ENCODE measurements at regions not wholly inside any gene's neighbourhood (a gene's known extent, or its start where the extent isn't known, plus 50 kb on each side); places are given as distances from the start of the nearest gene placed in this dataset.
"Not testable (repeated sequence)": the region's sequence is repeated elsewhere in the genome, so short reads cannot be mapped to it uniquely, and the experiment has no call there.

- H3K27me3 ChIP-seq (ENCODE audit: low read depth, low read length): no peaks in the 10 kb centered on the region
- no peaks in the 10 kb centered on the region for H3K9me3 ChIP-seq (ENCODE audit: insufficient read depth, low read length)
- no peaks in the 10 kb centered on the region for H3K4me1 ChIP-seq (ENCODE audit: low read length)
- H3K36me3 ChIP-seq (replicated peaks; ENCODE audit: low read depth, low read length): no peaks in the 10 kb centered on the region
- no peak for TF ChIP-seq EZH2phosphoT487 (IDR thresholded peaks at IDR 0.05; ENCODE audit: low read depth)
- H3K9ac ChIP-seq (ENCODE audit: low read length): no peak overlapping the region
- no peak overlapping the region for H3K27ac ChIP-seq (ENCODE audit: low read length)
- no peaks in the 10 kb centered on the region for H3K79me2 ChIP-seq (ENCODE audit: low read length)
- no peak overlapping the region for H3K4me3 ChIP-seq (ENCODE audit: low read length)
- no peaks in the 10 kb centered on the region for H4K20me1 ChIP-seq (ENCODE audit: insufficient read depth, low read length)
- no peak overlapping the region for H3K4me2 ChIP-seq (ENCODE audit: low read length)
- H2AFZ ChIP-seq (ENCODE audit: low read depth, low read length): no peak overlapping the region
Measured at GRCh38 chr10:46170789-46171188, 116.0 kb upstream of the ANTXRL start.

DNA sequence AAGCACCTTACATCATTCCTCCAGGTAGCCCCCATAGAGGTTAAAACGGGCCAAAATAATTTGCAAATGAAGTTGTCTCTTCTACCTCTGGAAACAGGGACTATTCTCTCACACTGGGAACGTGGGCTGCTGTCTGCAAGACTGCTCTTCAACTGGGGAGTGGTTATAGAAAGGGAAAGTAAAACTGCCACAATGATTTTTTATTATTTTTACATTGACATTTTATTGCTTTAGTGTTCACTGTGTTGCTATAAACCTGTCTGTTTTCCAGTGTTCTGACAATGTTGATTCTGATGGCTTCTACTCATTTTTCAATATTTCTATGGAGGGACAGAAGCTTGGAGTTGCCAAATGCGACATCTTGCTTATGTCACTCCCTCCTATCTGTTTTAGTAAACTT is 115.1 kb upstream of the ANTXRL start:
- Histone ChIP-seq H3K27ac (ENCODE audit: low read length) (no peak overlapping the region), H3K27me3 (ENCODE audit: low read depth, low read length) (no peaks in the 10 kb centered on the region), H2AFZ (ENCODE audit: low read depth, low read length) (no peak overlapping the region), H3K4me1 (ENCODE audit: low read length) (no peaks in the 10 kb centered on the region), H3K9me3 (ENCODE audit: insufficient read depth, low read length) (no peaks in the 10 kb centered on the region), H3K4me3 (ENCODE audit: low read length) (no peak overlapping the region), H4K20me1 (ENCODE audit: insufficient read depth, low read length) (no peaks in the 10 kb centered on the region), H3K9ac (ENCODE audit: low read length) (no peak overlapping the region), H3K36me3 (replicated peaks; ENCODE audit: low read depth, low read length) (no peaks in the 10 kb centered on the region), H3K79me2 (ENCODE audit: low read length) (no peaks in the 10 kb centered on the region), H3K4me2 (ENCODE audit: low read length) (no peak overlapping the region)
- TF ChIP-seq EZH2phosphoT487 (IDR thresholded peaks at IDR 0.05; ENCODE audit: low read depth) (no peak), CTCF (IDR thresholded peaks at IDR 0.05; ENCODE audit: low read depth, low read length) (no peak)

GRCh38 chr10:46175296-46175695 is 111.5 kb upstream of the ANTXRL start:
- TF ChIP-seq CTCF (IDR thresholded peaks at IDR 0.05; ENCODE audit: low read depth, low read length) (no peak), EZH2phosphoT487 (IDR thresholded peaks at IDR 0.05; ENCODE audit: low read depth) (no peak)
- no peaks in the 10 kb centered on the region for H3K79me2 ChIP-seq (ENCODE audit: low read length)
- no peak overlapping the region for H3K4me2 ChIP-seq (ENCODE audit: low read length)
- H3K9ac ChIP-seq (ENCODE audit: low read length): no peak overlapping the region
- no peak overlapping the region for H3K27ac ChIP-seq (ENCODE audit: low read length)
- no peak overlapping the region for H2AFZ ChIP-seq (ENCODE audit: low read depth, low read length)
- no peak overlapping the region for H3K4me3 ChIP-seq (ENCODE audit: low read length)
- no peaks in the 10 kb centered on the region for H3K27me3 ChIP-seq (ENCODE audit: low read depth, low read length)
- H3K4me1 ChIP-seq (ENCODE audit: low read length): no peaks in the 10 kb centered on the region
- H3K9me3 ChIP-seq (ENCODE audit: insufficient read depth, low read length): no peaks in the 10 kb centered on the region
- H3K36me3 ChIP-seq (replicated peaks; ENCODE audit: low read depth, low read length): no peaks in the 10 kb centered on the region
- H4K20me1 ChIP-seq (ENCODE audit: insufficient read depth, low read length): no peaks in the 10 kb centered on the region

- no peak for TF ChIP-seq CTCF (IDR thresholded peaks at IDR 0.05; ENCODE audit: low read depth, low read length)
- TF ChIP-seq EZH2phosphoT487 (IDR thresholded peaks at IDR 0.05; ENCODE audit: low read depth): no peak
- Histone ChIP-seq H3K4me1 (ENCODE audit: low read length) (no peaks in the 10 kb centered on the region), H3K79me2 (ENCODE audit: low read length) (no peaks in the 10 kb centered on the region), H3K9ac (ENCODE audit: low read length) (no peak overlapping the region), H3K27ac (ENCODE audit: low read length) (no peak overlapping the region), H3K9me3 (ENCODE audit: insufficient read depth, low read length) (no peaks in the 10 kb centered on the region), H3K27me3 (ENCODE audit: low read depth, low read length) (no peaks in the 10 kb centered on the region), H4K20me1 (ENCODE audit: insufficient read depth, low read length) (no peaks in the 10 kb centered on the region), H3K4me3 (ENCODE audit: low read length) (no peak overlapping the region), H3K4me2 (ENCODE audit: low read length) (no peak overlapping the region), H2AFZ (ENCODE audit: low read depth, low read length) (no peak overlapping the region), H3K36me3 (replicated peaks; ENCODE audit: low read depth, low read length) (no peaks in the 10 kb centered on the region)
Measured at GRCh38 chr10:46175831-46176230, 111.0 kb upstream of the ANTXRL start.

- H3K4me3 ChIP-seq (ENCODE audit: low read length); H3K79me2 ChIP-seq (ENCODE audit: low read length); H3K4me2 ChIP-seq (ENCODE audit: low read length); H3K9ac ChIP-seq (ENCODE audit: low read length); H3K27ac ChIP-seq (ENCODE audit: low read length); H4K20me1 ChIP-seq (ENCODE audit: insufficient read depth, low read length); H3K9me3 ChIP-seq (ENCODE audit: insufficient read depth, low read length); H3K4me1 ChIP-seq (ENCODE audit: low read length); H3K36me3 ChIP-seq (replicated peaks; ENCODE audit: low read depth, low read length); H3K27me3 ChIP-seq (ENCODE audit: low read depth, low read length); H2AFZ ChIP-seq (ENCODE audit: low read depth, low read length): not testable (repeated sequence)
Measured at GRCh38 chr10:46187431-46187830, 99.4 kb upstream of the ANTXRL start.
